GM18907 (cell line): ENCODE measurements at regions not wholly inside any gene's neighbourhood (a gene's known extent, or its start where the extent isn't known, plus 50 kb on each side); places are given as distances from the start of the nearest gene placed in this dataset.

ENCODE experiments used
- ATAC-seq: cut with Tn5 transposase; IDR thresholded peaks from one replicate; pipeline ENCODE4 v1.9.1; 2021; ENCODE audit warnings: mild to moderate bottlenecking, moderate library complexity; ENCODE audit not compliant: unreplicated experiment

DNA sequence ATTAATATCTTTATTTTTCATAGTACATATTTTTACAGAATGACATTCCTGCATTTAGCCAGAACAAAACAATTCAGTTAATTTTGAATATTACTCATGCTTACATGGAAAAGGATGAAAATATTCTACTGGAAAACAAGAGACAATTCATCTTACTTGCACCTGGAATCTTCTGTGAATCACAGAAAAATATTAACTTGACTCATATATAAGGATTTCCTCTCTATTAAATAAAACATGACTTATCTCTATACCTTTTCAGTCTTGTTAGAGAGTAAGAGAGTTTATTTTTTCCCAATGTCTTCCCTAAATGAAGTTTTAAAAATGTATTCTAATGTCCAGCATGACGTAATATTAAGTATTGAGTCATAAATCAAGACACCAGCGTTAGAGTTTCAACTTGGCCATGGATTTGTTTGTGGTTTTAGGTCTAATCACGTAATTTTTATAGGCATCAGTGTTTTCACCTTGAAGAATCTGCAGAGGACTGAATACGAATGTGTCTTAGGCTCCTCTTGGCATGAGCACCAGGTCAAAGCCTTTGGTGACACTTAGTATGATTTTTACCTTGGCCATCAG lies 445.1 kb upstream of the JAG1 start:
- no peak for ATAC-seq

DNA sequence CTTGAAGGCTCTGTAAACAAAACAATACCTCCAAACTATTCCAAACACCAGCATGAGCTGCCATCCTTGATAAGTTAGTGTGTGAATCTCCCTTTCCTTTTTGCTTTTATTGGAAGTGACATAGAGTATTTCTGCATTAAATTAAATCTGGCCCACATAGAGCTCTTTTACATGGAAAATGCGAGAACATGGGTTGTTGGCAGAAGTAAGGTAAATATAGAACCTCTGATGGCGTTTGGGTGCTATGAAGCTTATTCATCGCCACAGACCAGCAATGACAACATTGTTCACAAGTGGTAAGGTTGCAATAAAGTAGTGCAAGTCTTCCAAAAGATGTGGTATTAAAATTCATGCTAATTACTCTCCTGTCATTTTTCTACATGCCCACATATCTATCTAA lies 445.8 kb upstream of the JAG1 start:
- ATAC-seq = no peak

DNA sequence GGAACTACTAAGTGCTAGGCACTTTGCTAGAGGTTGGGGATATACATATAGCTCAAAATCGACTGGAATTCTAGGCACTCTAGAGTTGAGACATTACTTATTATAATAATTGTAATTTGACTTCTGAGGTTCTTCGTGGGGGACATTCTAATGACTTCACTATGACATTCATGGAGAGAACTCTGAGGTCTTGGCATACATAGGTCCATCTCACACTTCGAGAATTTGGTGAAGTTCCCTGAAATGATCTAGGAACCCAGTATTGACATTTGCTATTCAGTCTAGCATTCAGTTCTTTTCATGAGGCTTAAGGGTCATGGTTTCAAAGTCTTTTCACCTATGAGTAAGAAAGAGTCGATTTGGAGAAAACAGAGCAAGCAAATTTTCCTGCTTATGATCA lies 446.6 kb upstream of the JAG1 start:
- no peak for ATAC-seq

DNA sequence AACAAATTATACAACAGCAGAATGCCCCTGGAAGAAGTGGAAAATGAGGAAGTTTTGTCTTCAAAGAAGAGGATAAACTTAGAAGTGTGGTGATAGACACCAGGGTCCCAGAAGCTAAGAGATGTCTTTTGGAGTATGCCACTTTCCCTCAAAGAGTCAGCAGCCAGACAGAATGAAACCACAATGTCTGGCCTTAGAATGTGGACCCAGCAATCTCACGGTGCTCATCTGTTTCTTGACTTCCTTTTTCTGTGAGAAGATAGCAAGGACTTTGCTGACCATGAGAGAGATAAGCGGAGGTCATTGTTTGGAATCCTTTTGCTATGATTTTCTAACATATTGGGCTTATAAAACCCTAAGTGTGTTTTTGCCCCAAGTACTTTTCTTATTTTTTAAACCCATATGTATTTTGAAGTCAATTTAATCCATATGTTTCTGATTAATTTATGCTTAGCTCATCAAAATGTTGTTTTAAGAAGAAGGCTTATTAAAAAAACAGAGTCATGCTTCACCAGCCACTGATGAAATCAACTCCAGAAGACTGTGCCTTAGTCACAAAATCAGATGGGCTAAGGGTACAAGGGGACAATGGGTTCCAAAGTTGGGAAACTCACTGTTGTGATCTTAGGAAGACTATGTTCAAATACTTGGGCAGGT lies 451.2 kb upstream of the JAG1 start:
- ATAC-seq = no peak

DNA sequence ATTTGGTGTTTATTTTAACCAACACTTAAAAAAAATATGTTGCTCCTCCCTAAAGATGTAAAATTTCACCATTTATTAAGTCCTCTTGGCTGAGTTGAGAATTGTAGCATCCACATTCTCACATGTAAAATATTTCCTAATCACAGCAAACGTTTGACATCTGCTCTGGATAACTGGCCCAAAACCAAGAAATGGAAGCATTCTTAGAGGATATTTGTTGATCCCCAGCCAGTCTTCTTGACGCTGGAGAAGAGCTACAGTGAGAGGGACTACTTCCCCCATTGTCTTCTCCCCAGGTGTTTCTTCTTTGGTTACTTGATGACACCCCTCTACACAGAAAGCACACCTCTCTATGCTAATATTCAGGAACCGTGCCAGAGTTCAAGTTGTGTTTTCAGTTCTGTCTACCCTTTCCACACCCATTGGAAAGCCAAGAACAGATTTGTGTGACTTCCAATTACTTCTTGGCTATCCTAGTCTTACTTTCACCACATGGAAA lies 454.5 kb upstream of the JAG1 start:
- ATAC-seq = no peak

DNA sequence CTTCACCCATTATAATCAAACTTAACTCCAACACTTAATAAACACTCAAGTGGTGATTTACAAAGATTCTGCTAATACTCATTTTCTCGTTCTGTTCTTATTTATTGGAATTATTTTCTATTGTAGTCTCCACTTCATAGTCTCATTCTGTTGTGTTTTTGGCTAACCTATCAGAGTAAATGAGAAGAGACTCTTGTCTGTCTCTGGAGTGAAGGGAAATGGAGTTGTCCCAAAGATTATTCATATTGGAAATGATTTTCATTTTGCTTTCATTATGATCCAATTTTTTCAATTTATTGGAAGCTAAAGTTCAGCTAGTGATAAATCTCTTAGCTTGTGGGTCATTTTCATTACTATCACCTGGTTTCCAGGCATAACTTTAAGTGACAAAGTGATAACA lies 454.9 kb upstream of the JAG1 start:
- ATAC-seq = no peak

DNA sequence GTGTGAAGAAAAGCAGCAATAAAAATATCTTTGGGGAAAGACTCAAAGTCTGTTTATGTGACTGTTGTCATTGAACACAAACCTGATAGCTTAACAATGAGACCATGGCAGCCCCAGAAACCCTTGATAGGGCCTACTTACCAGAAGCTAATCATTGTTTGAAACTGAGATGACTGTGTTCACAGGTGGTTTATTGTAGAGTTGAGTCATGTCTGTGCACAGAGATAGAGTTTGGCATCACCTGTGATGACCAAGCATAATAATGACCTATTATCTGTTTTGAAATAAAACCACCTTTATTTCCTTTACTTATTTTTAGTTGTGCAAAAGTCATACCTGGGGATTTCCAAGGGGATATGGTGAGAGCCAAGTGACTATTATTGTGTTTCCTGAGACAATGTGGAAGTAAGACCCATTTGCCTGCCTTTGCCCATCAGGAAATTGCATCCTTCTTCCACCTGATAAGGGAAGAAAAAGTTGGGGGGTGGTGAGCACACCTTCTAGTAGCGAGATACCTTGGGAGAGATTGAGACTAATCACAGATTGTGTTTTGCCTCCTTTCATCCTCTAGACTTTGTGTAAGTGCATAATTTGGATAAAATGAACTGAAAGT lies 456.9 kb upstream of the JAG1 start:
- peak; percentile 68 for ATAC-seq

DNA sequence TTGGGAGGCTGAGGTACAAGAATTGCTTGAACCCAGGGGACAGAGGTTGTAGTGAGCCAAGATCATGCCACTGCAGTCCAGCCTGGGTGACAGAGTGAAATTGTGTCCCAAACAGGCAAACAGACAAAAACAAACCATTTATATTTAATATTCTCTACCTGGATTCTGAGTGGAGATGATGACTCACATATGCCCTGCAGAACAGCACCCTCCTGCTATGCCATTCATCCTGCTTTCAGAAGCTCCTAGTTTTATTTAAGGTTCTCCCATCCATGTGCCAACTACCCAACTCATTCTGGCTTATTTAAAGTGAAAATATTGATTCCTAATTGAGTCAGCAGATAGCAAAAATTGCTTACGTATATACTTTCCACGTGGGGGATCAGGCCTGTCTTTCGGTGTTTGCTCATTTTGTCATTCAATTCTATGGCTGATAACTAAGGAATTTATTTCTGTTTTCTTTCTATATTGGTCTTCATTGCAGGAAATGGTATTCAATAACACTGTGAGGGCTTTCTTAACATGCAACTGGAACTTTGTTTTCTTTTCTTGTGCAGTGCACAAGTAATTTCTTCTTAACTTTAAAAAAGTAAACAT lies 459.1 kb upstream of the JAG1 start:
- ATAC-seq = no peak

DNA sequence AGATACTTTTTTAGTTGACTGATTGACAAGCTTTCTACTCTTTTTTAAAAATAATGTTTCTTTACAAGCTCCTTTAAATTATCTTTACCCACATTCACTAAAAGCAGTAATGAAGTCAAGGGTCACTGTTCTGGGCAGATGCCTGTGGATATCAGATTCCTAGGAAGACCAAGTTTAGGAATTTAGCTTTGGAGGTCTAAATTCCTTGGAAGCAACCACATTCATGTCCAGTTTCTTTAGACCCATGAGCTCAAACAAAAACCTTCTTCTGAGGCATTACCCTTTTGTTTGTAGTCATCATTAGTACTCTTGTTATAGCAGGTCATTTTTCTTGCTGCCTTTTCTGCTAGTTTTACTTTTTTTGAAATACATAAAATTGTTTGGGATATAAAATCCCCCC lies 462.9 kb upstream of the JAG1 start:
- no peak for ATAC-seq

DNA sequence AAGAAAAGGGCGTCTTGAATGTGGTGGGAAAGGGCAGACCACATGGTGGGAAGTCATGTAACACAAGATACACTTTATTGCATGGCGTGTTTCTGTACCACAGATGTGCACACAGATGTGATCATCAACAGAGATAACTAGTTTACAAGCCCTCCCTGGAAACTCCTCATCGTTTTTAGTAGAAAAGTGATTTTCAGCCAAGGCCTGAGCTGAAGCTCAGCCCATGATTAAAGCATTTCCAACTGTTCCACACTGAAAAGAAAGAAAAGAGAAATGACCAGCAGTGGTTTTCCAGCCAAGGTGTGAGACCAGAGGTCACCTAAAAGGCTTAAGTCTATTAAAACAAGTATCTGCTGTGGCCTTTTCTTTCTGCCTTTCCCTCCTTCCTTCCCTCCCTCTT lies 463.9 kb upstream of the JAG1 start:
- ATAC-seq = no peak

DNA sequence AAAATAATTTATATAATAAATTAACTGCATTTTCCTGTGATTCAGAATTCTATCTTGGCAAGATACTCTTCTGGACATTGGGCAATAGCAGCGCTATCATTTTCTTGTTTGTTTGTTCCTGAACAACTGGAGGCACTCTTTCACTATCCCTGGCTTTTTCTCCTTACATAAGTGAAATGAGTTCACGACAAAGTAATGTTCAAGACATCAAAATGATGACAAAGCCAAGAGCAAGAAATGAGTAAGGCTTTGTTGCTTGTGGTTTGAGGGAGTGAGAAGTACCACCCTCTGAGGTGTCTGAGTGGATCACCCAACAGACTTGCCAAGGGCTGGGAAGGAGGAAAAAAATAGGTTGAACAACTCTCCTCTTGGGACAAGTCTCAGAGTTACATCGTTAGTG lies 466.6 kb upstream of the JAG1 start:
- no peak for ATAC-seq

DNA sequence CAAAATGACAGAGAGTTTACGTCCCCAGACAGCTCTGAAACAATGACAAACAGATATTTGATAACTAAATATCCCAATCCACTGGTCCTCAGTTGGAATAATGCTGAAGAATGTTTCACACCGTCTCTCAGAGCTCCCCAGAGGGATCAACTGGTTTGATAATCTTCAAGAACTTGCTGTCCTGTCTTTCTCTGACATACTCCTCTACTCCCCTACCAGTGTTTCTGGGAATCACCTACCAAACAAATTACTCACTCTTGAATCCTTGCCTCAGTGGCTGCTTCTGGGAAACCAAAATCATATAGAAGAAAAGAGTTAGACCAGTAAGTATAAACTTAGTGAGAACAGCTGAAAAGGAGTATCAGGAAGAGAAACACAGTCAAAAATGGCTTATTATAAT lies 469.7 kb upstream of the JAG1 start:
- ATAC-seq = no peak

DNA sequence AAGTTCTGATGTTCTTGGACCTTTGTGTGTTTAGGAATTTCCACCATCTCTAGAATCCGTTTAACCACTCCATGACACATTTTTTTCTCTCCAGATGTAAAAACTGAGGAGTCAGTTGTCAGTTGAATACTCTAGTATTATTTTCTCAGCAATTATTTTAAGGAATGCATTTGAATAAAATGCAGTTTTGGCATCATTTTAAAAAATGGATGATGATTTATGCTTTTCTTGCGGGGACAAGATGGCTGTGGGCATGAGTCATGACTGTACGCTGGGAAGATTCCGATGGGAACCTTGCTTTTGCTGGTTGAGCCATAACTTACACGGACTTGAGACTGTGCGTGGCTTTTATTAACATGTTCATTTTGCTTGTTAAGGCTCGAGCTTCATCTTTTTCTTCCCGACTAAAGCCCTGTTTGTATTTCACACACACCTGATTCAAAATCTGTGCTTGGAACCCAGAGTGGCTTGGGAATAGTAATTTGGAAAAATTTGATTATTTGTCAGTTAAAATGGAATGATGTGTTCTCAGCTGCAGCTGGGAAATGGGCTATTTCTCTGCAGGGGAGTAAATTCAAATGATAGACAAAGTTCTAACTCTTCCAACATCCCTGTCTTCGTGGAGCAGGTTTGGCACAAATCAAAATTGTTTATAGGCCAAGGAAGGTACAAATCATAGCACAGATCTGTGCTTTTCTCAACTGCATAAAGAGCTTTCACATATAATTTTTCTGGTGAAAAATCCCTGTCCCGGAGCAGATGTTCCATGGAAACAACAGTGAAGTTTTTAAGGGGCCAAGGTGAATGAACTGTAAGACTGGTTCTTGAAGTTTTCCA lies 470.5 kb upstream of the JAG1 start:
- no peak for ATAC-seq

DNA sequence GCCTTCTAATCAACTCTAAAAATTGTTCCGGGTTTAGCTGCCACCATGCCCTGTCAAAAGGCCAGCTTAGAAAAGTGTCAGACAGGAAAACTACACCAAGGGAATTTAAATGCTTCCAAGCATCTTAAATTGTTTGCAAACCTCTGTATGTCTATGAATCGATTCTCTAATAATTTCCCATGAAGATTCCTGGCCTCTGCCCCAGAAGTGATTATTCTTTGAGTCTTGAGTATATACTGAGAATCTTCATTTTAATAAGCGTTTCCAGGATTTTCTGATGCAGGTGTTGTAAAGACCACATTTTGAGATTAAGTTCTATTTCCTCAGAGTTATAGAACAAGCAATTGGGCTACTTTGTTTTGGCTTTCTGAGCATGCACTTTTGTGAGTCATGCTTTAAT lies 471.8 kb upstream of the JAG1 start:
- ATAC-seq = no peak

DNA sequence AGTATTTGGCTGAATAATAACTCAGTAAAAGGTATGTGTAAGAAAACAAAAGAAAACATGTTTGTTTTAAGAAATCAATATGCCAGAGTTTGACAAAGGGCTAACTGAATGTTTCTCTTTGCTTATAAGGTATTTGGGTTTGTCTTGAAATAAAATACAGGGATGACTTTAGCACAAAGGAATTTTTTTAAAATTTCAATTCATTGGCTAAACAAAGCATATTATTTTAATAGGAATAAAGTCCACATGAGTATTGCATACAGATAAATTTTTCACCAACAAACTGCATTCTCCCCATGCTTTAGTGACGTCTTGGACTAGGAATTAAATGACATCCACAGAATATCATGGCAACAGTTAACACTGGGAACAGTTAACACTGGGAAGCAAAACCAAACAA lies 480.0 kb upstream of the JAG1 start:
- no peak for ATAC-seq

DNA sequence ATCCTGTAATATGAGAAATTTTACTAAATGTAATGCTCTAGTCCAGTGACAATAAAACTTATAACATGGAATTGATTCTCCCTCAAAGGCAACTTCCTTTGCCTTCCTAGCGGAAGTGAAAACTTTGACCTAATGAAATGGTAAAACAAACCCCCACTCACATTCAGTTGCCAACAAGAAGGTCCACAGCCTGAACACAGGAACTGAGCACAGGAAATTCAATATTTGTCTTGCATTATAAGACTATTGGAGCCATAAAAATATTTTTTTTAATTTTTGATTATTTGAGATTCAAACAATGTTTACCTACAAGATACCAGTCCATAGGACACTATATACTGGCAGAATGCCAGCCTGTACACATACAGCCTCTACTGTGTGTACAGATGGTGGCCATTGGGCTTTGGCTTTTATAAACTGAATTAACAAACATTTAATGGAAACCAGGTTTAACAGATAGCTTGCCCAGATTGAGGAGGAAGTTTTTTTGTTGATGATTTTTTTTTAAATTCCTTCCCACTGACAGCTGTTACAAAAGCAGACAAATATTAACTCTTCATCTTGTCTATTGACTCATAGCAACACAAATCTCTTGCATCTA lies 481.5 kb upstream of the JAG1 start:
- no peak for ATAC-seq

DNA sequence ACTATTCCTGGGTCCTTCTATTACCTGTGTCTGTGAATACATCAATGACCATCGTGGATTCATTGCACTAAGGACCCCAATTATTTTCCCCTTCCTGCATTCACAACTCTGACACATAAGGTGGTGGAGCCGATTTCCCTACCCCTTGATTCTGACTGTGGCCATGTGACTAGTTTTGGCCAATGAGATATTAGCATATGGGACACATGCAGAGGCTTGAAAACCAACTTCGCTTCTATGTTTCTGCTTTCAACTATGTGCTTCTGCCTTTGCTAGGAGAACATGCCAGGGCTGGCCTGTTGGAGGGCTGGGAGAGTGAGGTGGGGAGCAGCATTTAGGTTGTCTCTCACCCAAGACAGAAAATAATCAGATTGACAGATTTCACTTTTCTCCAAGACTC lies 483.1 kb upstream of the JAG1 start:
- ATAC-seq = no peak

DNA sequence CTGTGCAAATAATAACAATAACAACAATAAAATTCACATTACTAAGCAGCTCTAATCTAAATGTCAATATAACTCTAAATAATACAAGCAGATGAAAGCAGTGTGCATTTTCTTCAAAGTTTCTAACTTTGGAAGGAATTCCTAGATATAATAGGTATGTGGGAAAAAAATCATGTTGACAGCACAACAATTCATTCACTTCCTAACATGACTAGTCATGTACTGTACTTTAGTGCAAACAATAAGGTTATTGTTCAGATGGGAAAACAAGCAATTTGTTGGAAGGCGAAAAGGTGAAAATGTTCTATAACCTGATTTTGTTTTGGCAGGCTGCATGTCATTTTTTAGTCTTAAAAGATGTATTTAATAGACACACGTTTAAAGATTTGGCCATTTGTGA lies 484.3 kb upstream of the JAG1 start:
- no peak for ATAC-seq

DNA sequence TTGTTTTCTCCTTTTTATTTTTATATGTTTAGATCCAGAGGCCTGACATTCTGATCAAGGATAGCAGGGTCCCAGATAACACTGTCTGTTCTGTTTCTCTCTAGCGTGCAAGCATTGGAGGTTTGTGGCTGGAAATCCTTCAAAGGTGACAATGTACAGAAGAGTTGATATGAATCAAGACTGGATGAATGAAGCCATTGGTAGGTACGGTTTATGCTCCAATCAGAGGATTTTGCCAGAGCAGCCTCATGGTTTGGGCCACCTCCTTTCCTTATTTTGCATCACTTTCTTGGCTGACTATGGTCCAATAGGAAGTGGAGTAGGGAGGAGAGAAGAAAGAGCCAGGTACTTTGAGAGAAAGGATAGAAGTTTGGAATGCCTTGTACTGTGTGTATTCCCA lies 484.8 kb upstream of the JAG1 start:
- ATAC-seq = no peak

DNA sequence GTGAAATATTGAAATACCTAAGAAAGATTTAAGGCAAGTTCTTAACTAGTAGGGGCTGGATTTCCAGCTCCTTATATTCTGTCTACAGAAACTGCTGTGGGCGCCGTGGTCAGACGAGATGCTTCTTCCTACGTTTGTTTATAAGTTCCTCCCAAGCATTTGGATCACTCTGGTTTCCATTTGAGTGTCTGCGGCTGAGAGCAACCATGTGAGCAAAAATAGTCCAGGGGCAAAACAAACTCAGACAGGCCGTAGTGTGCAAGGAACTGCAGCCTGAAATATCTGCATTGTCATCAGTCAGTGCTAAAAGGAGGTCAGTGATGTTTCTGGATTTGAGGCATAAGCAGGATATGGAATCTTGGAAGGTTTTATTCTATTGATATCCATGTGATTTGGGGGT lies 485.9 kb upstream of the JAG1 start:
- no peak for ATAC-seq
